Stimulated activated CD4-positive, alpha-beta T cell treated with anti-CD3 and anti-CD28 coated beads, Interleukin-2, amount 100 ng/mL, for 24 hours (primary cell): ENCODE measurements at regions not wholly inside any gene's neighbourhood (a gene's known extent, or its start where the extent isn't known, plus 50 kb on each side); places are given as distances from the start of the nearest gene placed in this dataset.
"Not testable (repeated sequence)": the region's sequence is repeated elsewhere in the genome, so short reads cannot be mapped to it uniquely, and the experiment has no call there.

ENCODE experiments used
- DNase-seq, 2 donors: peaks; one replicate each; pipeline ENCODE4 v3.0.0-alpha.2; 2020

- DNase-seq, result no peak
Observed at GRCh38 chr2:220586980-220587530, 959.6 kb downstream of the SLC4A3 start.

- no peak for DNase-seq
Observed at GRCh38 chr2:220588148-220588547, 960.7 kb downstream of the SLC4A3 start.

GRCh38 chr2:220590476-220590875, 963.0 kb downstream of the SLC4A3 start:
- DNase-seq, result no peak

- no peak for DNase-seq
Observed at GRCh38 chr2:220593526-220593925, 966.1 kb downstream of the SLC4A3 start.

- DNase-seq, result no peak
Observed at GRCh38 chr2:220601674-220602073, 970.4 kb downstream of the EPHA4 start.

GRCh38 chr2:220613004-220613403, 959.1 kb downstream of the EPHA4 start:
- not testable (repeated sequence) for DNase-seq

- no peak for DNase-seq
Observed at GRCh38 chr2:220614064-220614463, 958.0 kb downstream of the EPHA4 start.

GRCh38 chr2:220619525-220620220, 952.4 kb downstream of the EPHA4 start:
- no peak for DNase-seq

GRCh38 chr2:220626603-220627002, 945.5 kb downstream of the EPHA4 start:
- no peak for DNase-seq

GRCh38 chr2:220628252-220628651, 943.9 kb downstream of the EPHA4 start:
- DNase-seq, result no peak

GRCh38 chr2:220641137-220641536, 931.0 kb downstream of the EPHA4 start:
- DNase-seq, result no peak

- no peak for DNase-seq
Observed at GRCh38 chr2:220646424-220646823, 925.7 kb downstream of the EPHA4 start.

GRCh38 chr2:220648628-220649027, 923.5 kb downstream of the EPHA4 start:
- no peak for DNase-seq

GRCh38 chr2:220653776-220654175, 918.3 kb downstream of the EPHA4 start:
- no peak for DNase-seq

- DNase-seq, result no peak
Observed at GRCh38 chr2:220654322-220654721, 917.8 kb downstream of the EPHA4 start.

GRCh38 chr2:220660277-220661145, 911.6 kb downstream of the EPHA4 start:
- DNase-seq, result no peak

GRCh38 chr2:220662431-220662830, 909.7 kb downstream of the EPHA4 start:
- DNase-seq, result no peak

- DNase-seq, result no peak
Observed at GRCh38 chr2:220663065-220663464, 909.0 kb downstream of the EPHA4 start.

GRCh38 chr2:220664272-220665107, 907.6 kb downstream of the EPHA4 start:
- no peak for DNase-seq

- no peak for DNase-seq
Observed at GRCh38 chr2:220665108-220665471, 907.0 kb downstream of the EPHA4 start.

- no peak for DNase-seq
Observed at GRCh38 chr2:220669324-220669723, 902.8 kb downstream of the EPHA4 start.

GRCh38 chr2:220670511-220670910, 901.6 kb downstream of the EPHA4 start:
- no peak for DNase-seq
